Liver (tissue), 8 donors: ENCODE measurements at regions not wholly inside any gene's neighbourhood (a gene's known extent, or its start where the extent isn't known, plus 50 kb on each side); places are given as distances from the start of the nearest gene placed in this dataset.

Source experiments
- DNase-seq: peaks from one replicate; pipeline ENCODE4 v3.0.0-alpha.2; 2017; ENCODE audit warnings: low spot score
- H3K27ac ChIP-seq, 2 donors: one replicate each; pipeline ENCODE4 v1.7.0; 2013; ENCODE audit warnings: inconsistent platforms in 2 of 2, low read length in 2 of 2, control low read depth in 1 of 2, low read depth in 1 of 2, mild to moderate bottlenecking in 1 of 2
- H3K27me3 ChIP-seq, 4 donors: one replicate each; pipeline versions ENCODE4 v1.6.1 to v1.7.0; 2013; ENCODE audit warnings: low read length in 3 of 4, inconsistent platforms in 1 of 4, mild to moderate bottlenecking in 1 of 4, moderate library complexity in 1 of 4; ENCODE audit not compliant: control insufficient read depth in 4 of 4, insufficient read depth in 4 of 4
- H3K36me3 ChIP-seq, 4 donors: one replicate each; pipeline versions ENCODE4 v1.6.1 to v1.7.0; 2013; ENCODE audit warnings: low read length in 3 of 4, mild to moderate bottlenecking in 3 of 4, low read depth in 1 of 4, moderate library complexity in 1 of 4; ENCODE audit not compliant: control insufficient read depth in 4 of 4, insufficient read depth in 3 of 4
- H3K4me1 ChIP-seq, 4 donors: one replicate each; pipeline versions ENCODE4 v1.6.1 to v1.7.0; 2013; ENCODE audit warnings: low read length in 3 of 4, mild to moderate bottlenecking in 3 of 4, moderate library complexity in 1 of 4; ENCODE audit not compliant: control insufficient read depth in 4 of 4, insufficient read depth in 4 of 4
- H3K4me3 ChIP-seq, 3 donors: one replicate each; pipeline versions ENCODE4 v1.6.1 to v1.7.0; 2013; ENCODE audit warnings: low read length in 3 of 3, control low read depth in 1 of 3, low read depth in 1 of 3, mild to moderate bottlenecking in 1 of 3
- H3K9ac ChIP-seq, 2 donors: one replicate each; pipeline ENCODE4 v1.7.0; 2013; ENCODE audit warnings: low read length in 2 of 2, mild to moderate bottlenecking in 2 of 2, moderate library complexity in 2 of 2, control low read depth in 1 of 2, low read depth in 1 of 2
- H3K9me3 ChIP-seq, 4 donors: one replicate each; pipeline versions ENCODE4 v1.6.1 to v1.7.0; 2013; ENCODE audit warnings: low read length in 3 of 4; ENCODE audit not compliant: control insufficient read depth in 4 of 4
- CTCF ChIP-seq: fragments of 150-350 bp; IDR thresholded peaks from 2 replicates; pipeline ENCODE4 v1.5.1; 2017; ENCODE audit warnings: improper control_type of control experiment, low read depth, low read length; ENCODE audit not compliant: missing input control
- EGR1 ChIP-seq, 2 donors: IDR thresholded peaks; 2 replicates each; pipeline ENCODE4 v1.6.1; 2016 to 2018; ENCODE audit warnings: antibody characterized with exemption in 2 of 2, low read depth in 2 of 2
- FOXA1 ChIP-seq: IDR thresholded peaks from 2 replicates; pipeline ENCODE4 v1.6.1; 2016; ENCODE audit warnings: antibody characterized with exemption
- FOXA2 ChIP-seq: IDR thresholded peaks from 2 replicates; pipeline ENCODE4 v1.6.1; 2016; ENCODE audit warnings: antibody characterized with exemption
- GABPA ChIP-seq, 2 donors: IDR thresholded peaks in 1 of 2; conservative IDR thresholded peaks in 1 of 2; 2 replicates each; pipeline ENCODE4 v1.6.1; 2016; ENCODE audit warnings: antibody characterized with exemption in 2 of 2, mild to moderate bottlenecking in 1 of 2, moderate library complexity in 1 of 2
- HNF4A ChIP-seq, 2 donors: conservative IDR thresholded peaks; 2 replicates each; pipeline ENCODE4 v1.6.1; 2016; ENCODE audit warnings: antibody characterized with exemption in 2 of 2, mild to moderate bottlenecking in 2 of 2
- HNF4G ChIP-seq: IDR thresholded peaks from 2 replicates; pipeline ENCODE4 v1.6.1; 2016; ENCODE audit warnings: antibody characterized with exemption
- JUND ChIP-seq, 2 donors: IDR thresholded peaks; 2 replicates each; pipeline ENCODE4 v1.6.1; 2016; ENCODE audit warnings: antibody characterized with exemption in 2 of 2
- NR2F2 ChIP-seq: IDR thresholded peaks from 2 replicates; pipeline ENCODE4 v1.6.1; 2016; ENCODE audit warnings: antibody characterized with exemption
- RAD21 ChIP-seq, 2 donors: IDR thresholded peaks; 2 replicates each; pipeline ENCODE4 v1.6.1; 2016; ENCODE audit warnings: antibody characterized with exemption in 2 of 2, mild to moderate bottlenecking in 2 of 2
- SP1 ChIP-seq: IDR thresholded peaks from 2 replicates; pipeline ENCODE4 v1.6.1; 2018; ENCODE audit warnings: antibody characterized with exemption, mild to moderate bottlenecking
- TAF1 ChIP-seq: conservative IDR thresholded peaks from 2 replicates; pipeline ENCODE4 v1.6.1; 2016; ENCODE audit warnings: antibody characterized with exemption, mild to moderate bottlenecking
- YY1 ChIP-seq: IDR thresholded peaks from 2 replicates; pipeline ENCODE4 v1.6.1; 2016; ENCODE audit warnings: antibody characterized with exemption, mild to moderate bottlenecking
- ZBTB33 ChIP-seq: IDR thresholded peaks from 2 replicates; pipeline ENCODE4 v1.6.1; 2016; ENCODE audit warnings: antibody characterized with exemption
- WGBS: extraction: QIAGEN DNeasy Blood & Tissue Kit; methylation state at CpG from one replicate; pipeline ENCODE4 v1.1.7; 2013; 5-methylcytosine and 5-hydroxymethylcytosine counted together
- TF ChIP-seq, protein P1 (sequence below): IDR thresholded peaks from 2 replicates; pipeline ENCODE4 v1.6.1; 2016; ENCODE audit warnings: antibody characterized with exemption
- TF ChIP-seq, protein P2 (sequence below): IDR thresholded peaks from 2 replicates; pipeline ENCODE4 v1.6.1; 2016; ENCODE audit warnings: antibody characterized with exemption, mild to moderate bottlenecking
- TF ChIP-seq, protein P3 (sequence below): IDR thresholded peaks from 2 replicates; pipeline ENCODE4 v1.6.1; 2016; ENCODE audit warnings: antibody characterized with exemption
- donor health status: healthy.
- donor health status: healthy.
- donor health status: healthy.
- donor health status: healthy.
- donor health status: healthy.

- no peak for DNase-seq
- Histone ChIP-seq H3K9me3 (no peaks in the 10 kb centered on the region), H3K4me1 (no peaks in the 10 kb centered on the region), H3K4me3 (no peak overlapping the region), H3K27ac (no peak overlapping the region), H3K27me3 (peaks cover 0 to 3% (median 0%) of the 10 kb centered on the region in 4 donors), H3K36me3 (no peaks in the 10 kb centered on the region), H3K9ac (no peak overlapping the region)
- 66% methylated on average over 9 of the region's 9 CpGs for WGBS
- TF ChIP-seq, protein P1, sequence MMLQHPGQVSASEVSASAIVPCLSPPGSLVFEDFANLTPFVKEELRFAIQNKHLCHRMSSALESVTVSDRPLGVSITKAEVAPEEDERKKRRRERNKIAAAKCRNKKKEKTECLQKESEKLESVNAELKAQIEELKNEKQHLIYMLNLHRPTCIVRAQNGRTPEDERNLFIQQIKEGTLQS, result no peak
- TF ChIP-seq FOXA2 (no peak), RAD21 (IDR thresholded peaks at IDR 0.05) (no peak), HNF4G (no peak), YY1 (no peak), ZBTB33 (no peak), TAF1 (no peak), HNF4A (conservative IDR thresholded peaks at IDR 0.05) (no peak), CTCF (no peak)
Observed at GRCh38 chr1:14421977-14422609, 176.4 kb upstream of the KAZN start.

GRCh38 chr1:14424325-14425002, 174.0 kb upstream of the KAZN start:
- peaks cover 0 to 3% (median 0%) of the 10 kb centered on the region in 4 donors for H3K27me3 ChIP-seq
- TF ChIP-seq ZBTB33 (no peak), TAF1 (no peak), EGR1 (IDR thresholded peaks at IDR 0.05; ENCODE audit: low read depth in 2 of 2) (no peak), JUND (IDR thresholded peaks at IDR 0.05) (no peak), SP1 (no peak), GABPA (IDR thresholded peaks at IDR 0.05 in 1 of 2, conservative IDR thresholded peaks at IDR 0.05 in 1 of 2) (no peak), HNF4A (conservative IDR thresholded peaks at IDR 0.05) (no peak), YY1 (no peak), FOXA2 (no peak), NR2F2 (no peak), RAD21 (IDR thresholded peaks at IDR 0.05) (no peak), FOXA1 (no peak)
- TF ChIP-seq, protein P2, sequence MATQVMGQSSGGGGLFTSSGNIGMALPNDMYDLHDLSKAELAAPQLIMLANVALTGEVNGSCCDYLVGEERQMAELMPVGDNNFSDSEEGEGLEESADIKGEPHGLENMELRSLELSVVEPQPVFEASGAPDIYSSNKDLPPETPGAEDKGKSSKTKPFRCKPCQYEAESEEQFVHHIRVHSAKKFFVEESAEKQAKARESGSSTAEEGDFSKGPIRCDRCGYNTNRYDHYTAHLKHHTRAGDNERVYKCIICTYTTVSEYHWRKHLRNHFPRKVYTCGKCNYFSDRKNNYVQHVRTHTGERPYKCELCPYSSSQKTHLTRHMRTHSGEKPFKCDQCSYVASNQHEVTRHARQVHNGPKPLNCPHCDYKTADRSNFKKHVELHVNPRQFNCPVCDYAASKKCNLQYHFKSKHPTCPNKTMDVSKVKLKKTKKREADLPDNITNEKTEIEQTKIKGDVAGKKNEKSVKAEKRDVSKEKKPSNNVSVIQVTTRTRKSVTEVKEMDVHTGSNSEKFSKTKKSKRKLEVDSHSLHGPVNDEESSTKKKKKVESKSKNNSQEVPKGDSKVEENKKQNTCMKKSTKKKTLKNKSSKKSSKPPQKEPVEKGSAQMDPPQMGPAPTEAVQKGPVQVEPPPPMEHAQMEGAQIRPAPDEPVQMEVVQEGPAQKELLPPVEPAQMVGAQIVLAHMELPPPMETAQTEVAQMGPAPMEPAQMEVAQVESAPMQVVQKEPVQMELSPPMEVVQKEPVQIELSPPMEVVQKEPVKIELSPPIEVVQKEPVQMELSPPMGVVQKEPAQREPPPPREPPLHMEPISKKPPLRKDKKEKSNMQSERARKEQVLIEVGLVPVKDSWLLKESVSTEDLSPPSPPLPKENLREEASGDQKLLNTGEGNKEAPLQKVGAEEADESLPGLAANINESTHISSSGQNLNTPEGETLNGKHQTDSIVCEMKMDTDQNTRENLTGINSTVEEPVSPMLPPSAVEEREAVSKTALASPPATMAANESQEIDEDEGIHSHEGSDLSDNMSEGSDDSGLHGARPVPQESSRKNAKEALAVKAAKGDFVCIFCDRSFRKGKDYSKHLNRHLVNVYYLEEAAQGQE, result no peak
- TF ChIP-seq, protein P1, result no peak
- TF ChIP-seq, protein P3, sequence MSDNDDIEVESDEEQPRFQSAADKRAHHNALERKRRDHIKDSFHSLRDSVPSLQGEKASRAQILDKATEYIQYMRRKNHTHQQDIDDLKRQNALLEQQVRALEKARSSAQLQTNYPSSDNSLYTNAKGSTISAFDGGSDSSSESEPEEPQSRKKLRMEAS, result no peak
- H3K4me3 ChIP-seq, result no peak overlapping the region
- H3K9ac ChIP-seq, result no peak overlapping the region
- H3K9me3 ChIP-seq, result no peaks in the 10 kb centered on the region
- no peak overlapping the region for H3K27ac ChIP-seq
- no peak for DNase-seq
- no peaks in the 10 kb centered on the region for H3K36me3 ChIP-seq
- no peaks in the 10 kb centered on the region for H3K4me1 ChIP-seq
- 84% methylated on average over 9 of the region's 9 CpGs for WGBS
